ENCODE measurements at regions not wholly inside any gene's neighbourhood (a gene's known extent, or its start where the extent isn't known, plus 50 kb on each side); places are given as distances from the start of the nearest gene placed in this dataset.

GRCh38 chr2:236877972-236878371 lies 207.7 kb upstream of the COPS8 start:
- TF ChIP-seq CTCF (IDR thresholded peaks at IDR 0.05; ENCODE audit: insufficient read depth, missing control alignments), result no peak
- DNase-seq (ENCODE audit: insufficient read length, low spot score), result no peak
- FAIRE-seq, result no peak

GRCh38 chr2:236879416-236879963 lies 206.2 kb upstream of the COPS8 start:
- no peak for DNase-seq (ENCODE audit: insufficient read length, low spot score)
- no peak for FAIRE-seq
- no peak for TF ChIP-seq CTCF (IDR thresholded peaks at IDR 0.05; ENCODE audit: insufficient read depth, missing control alignments)

DNA sequence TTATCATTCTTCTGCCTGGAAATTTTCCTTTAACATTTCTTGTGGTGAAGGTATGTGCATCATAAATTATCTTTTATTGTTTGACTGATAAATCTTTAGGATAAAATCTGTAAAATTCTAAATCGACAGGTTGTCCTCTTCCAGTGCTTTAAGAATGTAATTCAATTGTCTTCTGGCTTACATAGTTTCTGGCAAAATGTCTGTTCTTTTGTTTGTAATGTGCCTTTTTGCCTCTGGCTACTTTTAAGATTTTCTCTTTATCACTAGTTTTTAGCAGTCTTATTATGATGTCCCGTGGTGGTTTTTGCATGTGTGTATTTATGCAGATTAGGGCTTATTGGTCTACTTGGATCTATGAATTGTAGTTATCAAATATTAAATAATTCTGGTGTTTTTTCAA lies 203.6 kb upstream of the COPS8 start:
- FAIRE-seq (no peak), DNase-seq (ENCODE audit: insufficient read length, low spot score) (no peak)
- TF ChIP-seq CTCF (IDR thresholded peaks at IDR 0.05; ENCODE audit: insufficient read depth, missing control alignments), result no peak

- DNase-seq (ENCODE audit: insufficient read length, low spot score) (no peak), FAIRE-seq (no peak)
- TF ChIP-seq CTCF (IDR thresholded peaks at IDR 0.05; ENCODE audit: insufficient read depth, missing control alignments), result no peak
Observed at GRCh38 chr2:236882930-236883329, 202.8 kb upstream of the COPS8 start.

GRCh38 chr2:236883819-236884218 lies 201.9 kb upstream of the COPS8 start:
- TF ChIP-seq CTCF (IDR thresholded peaks at IDR 0.05; ENCODE audit: insufficient read depth, missing control alignments), result no peak
- no peak for DNase-seq (ENCODE audit: insufficient read length, low spot score)
- no peak for FAIRE-seq

DNA sequence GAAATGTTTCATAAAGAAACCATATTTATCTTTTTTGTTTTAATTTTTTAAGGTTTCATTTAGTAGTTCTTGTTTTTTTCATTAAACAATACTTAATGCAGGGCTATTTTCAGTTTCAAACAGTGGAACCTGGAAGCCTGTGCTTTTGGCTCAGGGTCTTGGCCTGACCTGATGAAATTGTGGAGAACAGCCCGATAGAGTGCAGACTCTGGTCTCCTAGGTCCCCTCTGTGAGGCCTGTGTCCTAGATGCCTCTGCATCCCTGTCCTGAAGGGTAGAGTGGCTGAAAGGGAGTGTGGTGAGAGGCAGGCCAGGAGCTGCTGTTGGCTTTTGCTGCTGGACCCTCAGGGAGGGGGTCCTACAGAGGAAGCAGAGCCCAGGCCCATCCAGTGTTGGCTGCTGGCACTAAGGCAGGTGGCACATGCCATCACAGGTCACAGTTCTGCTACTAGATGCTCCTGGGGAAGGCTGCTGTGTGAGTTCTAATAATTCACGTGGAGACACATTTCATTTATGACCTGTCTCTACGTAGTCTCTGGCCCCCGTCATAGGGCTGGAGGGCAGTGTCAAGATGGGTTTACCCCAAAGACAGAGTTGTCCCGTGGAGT lies 201.0 kb upstream of the COPS8 start:
- TF ChIP-seq CTCF (IDR thresholded peaks at IDR 0.05; ENCODE audit: insufficient read depth, missing control alignments), result no peak
- DNase-seq (ENCODE audit: insufficient read length, low spot score) (no peak), FAIRE-seq (no peak)

DNA sequence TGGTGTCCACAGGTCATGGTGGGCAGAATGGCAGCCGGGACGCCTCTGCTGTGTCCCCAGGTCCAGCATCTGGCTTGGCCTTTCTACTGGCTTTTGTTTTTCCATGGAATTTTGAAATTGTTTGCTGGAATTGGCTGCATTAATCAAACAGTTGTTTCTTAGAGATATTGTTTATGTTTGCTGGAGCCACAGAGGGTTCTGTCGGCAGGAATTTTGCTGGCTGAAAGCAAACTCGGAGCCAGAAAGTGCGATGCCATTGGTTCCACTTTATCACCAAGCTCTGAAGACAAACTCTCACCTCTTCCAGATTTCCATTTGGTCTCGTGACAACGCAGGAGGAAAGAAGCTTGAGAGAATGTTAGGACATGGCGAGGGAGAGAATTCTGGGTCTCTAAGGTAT lies 199.2 kb upstream of the COPS8 start:
- TF ChIP-seq CTCF (IDR thresholded peaks at IDR 0.05; ENCODE audit: insufficient read depth, missing control alignments), result no peak
- DNase-seq (ENCODE audit: insufficient read length, low spot score) (no peak), FAIRE-seq (no peak)
